GM10248 (cell line): ENCODE measurements at regions not wholly inside any gene's neighbourhood (a gene's known extent, or its start where the extent isn't known, plus 50 kb on each side); places are given as distances from the start of the nearest gene placed in this dataset.
"Not testable (repeated sequence)": the region's sequence is repeated elsewhere in the genome, so short reads cannot be mapped to it uniquely, and the experiment has no call there.

Experiments used
- CTCF ChIA-PET: fragments of 300-600 bp; sonication (Branson Sonifier 250); formaldehyde crosslinking; extraction: SDS; loops from one replicate; lab custom pipeline; 2021; ENCODE audit warnings: antibody characterized with exemption; lab: Yijun Ruan, JAX
- POLR2A ChIA-PET: fragments of 350-650 bp; sonication (Branson Sonifier 250); formaldehyde crosslinking; extraction: SDS; loops from one replicate; lab custom pipeline; 2020; ENCODE audit warnings: antibody characterized with exemption; lab: Yijun Ruan, JAX
- DNase-seq: peaks from one replicate; pipeline ENCODE4 v3.0.0; 2012; ENCODE audit errors: extremely low spot score
- TF ChIP-seq, protein P1 (sequence below): IDR thresholded peaks from 2 replicates; pipeline ENCODE4 v1.5.1; 2012; ENCODE audit warnings: mild to moderate bottlenecking, low read depth; ENCODE audit errors: extremely low read depth, missing control alignments, control extremely low read depth

DNA sequence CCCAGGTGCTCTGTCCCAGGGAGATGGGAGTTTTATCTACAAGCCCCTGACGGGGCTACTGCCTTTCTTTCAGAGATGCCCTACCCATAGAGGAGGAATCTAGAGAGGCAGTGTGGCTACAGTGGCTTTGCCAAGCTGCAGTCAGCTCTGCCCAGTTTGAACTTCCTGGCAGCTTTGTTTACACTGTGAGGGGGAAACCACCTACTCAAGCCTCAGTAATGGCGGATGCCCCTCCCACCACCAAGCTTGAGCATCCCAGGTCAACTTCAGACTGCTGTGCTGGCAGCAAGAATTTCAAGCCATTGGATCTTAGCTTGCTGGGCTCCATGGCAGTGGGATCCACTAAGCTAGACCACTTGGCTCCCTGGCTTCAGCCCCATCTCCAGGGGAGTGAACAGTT, 53.1 kb upstream of the TMEM252 start:
- CTCF ChIA-PET: interaction anchor here (0.8 to 2.0 kb wide), 4 partner anchors 8 to 430 kb away, joined by 3 to 8 read pairs (median 4); no protein-coding TSS in a partner anchor
- DNase-seq, POLR2A ChIA-PET: not testable (repeated sequence)

DNA sequence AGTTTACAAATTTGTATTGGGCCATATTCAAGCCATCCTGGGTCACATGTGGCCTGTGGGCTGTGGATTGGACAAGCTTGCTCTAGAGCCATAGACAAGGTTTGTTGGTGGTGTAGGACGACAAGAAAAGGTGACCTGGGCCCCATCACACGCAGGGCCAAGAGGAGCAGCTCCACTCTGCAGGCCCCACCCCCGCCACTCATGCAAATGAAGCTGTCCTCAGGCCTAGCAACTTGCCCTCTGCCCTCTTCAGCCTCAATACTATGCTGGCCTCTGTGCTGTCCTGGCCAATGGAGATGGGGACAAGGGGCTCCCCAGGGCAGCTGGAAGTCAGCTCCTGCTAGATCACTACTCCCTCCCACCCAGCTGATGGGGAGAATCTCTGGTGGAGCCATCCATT, 55.2 kb upstream of the TMEM252 start:
- POLR2A ChIA-PET: interaction anchor here (0.6 kb wide), 1 partner anchor 53 kb away, joined by 4 read pairs; no protein-coding TSS in a partner anchor
- TF ChIP-seq, protein P1, sequence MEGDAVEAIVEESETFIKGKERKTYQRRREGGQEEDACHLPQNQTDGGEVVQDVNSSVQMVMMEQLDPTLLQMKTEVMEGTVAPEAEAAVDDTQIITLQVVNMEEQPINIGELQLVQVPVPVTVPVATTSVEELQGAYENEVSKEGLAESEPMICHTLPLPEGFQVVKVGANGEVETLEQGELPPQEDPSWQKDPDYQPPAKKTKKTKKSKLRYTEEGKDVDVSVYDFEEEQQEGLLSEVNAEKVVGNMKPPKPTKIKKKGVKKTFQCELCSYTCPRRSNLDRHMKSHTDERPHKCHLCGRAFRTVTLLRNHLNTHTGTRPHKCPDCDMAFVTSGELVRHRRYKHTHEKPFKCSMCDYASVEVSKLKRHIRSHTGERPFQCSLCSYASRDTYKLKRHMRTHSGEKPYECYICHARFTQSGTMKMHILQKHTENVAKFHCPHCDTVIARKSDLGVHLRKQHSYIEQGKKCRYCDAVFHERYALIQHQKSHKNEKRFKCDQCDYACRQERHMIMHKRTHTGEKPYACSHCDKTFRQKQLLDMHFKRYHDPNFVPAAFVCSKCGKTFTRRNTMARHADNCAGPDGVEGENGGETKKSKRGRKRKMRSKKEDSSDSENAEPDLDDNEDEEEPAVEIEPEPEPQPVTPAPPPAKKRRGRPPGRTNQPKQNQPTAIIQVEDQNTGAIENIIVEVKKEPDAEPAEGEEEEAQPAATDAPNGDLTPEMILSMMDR: no peak
- CTCF ChIA-PET: interaction anchor here (0.9 to 2.3 kb wide), 5 partner anchors 10 to 36 kb away, joined by 3 to 8 read pairs (median 4); no protein-coding TSS in a partner anchor
- DNase-seq: no peak

GRCh38 chr9:68597362-68597997, 56.8 kb upstream of the TMEM252 start:
- DNase-seq: no peak
- ChIA-PET POLR2A (no interaction called here), CTCF (interaction anchor here (0.9 to 2.3 kb wide), 3 partner anchors 8 to 89 kb away, joined by 3 to 8 read pairs (median 5); no protein-coding TSS in a partner anchor)
- TF ChIP-seq, protein P1: no peak

GRCh38 chr9:68599826-68600225, 59.1 kb upstream of the TMEM252 start:
- ChIA-PET CTCF (interaction anchor here (0.7 to 1.5 kb wide), 5 partner anchors 10 to 435 kb away, joined by 3 read pairs; partner anchors contain the start of gene FXN), POLR2A (no interaction called here)
- TF ChIP-seq, protein P1: no peak
- no peak for DNase-seq

- TF ChIP-seq, protein P1: no peak
- no peak for DNase-seq
- ChIA-PET POLR2A (no interaction called here), CTCF (interaction anchor here (1.5 kb wide), 1 partner anchor 434 kb away, joined by 3 read pairs; the partner anchor contains the start of gene FXN)
Observed at GRCh38 chr9:68601081-68601480, 60.4 kb upstream of the TMEM252 start.

GRCh38 chr9:68603371-68603770, 62.7 kb upstream of the TMEM252 start:
- no peak for DNase-seq
- POLR2A ChIA-PET: no interaction called here
- CTCF ChIA-PET: interaction anchor here (0.7 to 1.3 kb wide), 2 partner anchors 44 to 247 kb away, joined by 3 read pairs; no protein-coding TSS in a partner anchor
- TF ChIP-seq, protein P1: no peak

DNA sequence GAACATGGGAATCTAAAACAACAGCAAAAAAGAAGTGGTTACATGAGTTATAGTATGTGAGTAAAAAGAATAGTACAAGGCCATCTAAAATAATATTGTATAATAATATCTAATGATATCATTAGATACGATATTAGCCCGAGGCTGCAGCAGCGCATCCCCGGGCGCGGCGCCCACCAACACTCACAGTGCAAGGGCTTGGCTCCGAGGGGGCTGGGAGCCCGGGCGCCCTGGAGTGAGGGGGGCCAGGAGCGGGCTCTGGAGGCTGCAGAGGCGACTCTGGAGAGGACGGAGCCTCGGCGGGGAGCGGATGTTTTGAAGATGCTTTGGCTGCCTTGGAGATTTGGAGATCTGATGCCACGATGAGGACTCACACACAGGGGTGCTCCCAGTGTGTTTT, 68.1 kb upstream of the TMEM252 start:
- ChIA-PET POLR2A (no interaction called here), CTCF (no interaction called here)
- TF ChIP-seq, protein P1: no peak

More for the DNA sequence above, 68.1 kb upstream of the TMEM252 start:
- DNase-seq: no peak
